ENCODE measurements at regions not wholly inside any gene's neighbourhood (a gene's known extent, or its start where the extent isn't known, plus 50 kb on each side); places are given as distances from the start of the nearest gene placed in this dataset.

DNA sequence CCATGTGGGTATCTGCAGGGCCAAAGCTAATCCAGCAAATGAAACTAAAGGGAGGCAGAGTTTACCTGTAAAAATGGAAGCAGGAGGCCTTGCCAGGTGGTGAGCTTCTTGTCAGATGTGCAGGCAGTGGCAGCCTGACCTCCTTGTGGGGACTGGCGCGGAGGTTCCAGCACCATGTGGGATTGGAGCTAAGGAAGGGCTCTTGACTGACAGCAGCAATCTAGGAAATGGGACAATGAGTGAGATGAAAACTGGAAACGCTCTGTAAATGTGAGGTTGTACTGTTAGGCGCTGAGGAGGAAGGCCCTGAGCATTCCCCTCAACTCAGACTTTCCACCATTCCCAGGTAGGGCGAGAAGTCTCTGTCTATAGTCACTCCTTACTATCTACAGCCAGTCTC lies 81.8 kb upstream of the ARMC2 start:
- TF ChIP-seq, protein P1, sequence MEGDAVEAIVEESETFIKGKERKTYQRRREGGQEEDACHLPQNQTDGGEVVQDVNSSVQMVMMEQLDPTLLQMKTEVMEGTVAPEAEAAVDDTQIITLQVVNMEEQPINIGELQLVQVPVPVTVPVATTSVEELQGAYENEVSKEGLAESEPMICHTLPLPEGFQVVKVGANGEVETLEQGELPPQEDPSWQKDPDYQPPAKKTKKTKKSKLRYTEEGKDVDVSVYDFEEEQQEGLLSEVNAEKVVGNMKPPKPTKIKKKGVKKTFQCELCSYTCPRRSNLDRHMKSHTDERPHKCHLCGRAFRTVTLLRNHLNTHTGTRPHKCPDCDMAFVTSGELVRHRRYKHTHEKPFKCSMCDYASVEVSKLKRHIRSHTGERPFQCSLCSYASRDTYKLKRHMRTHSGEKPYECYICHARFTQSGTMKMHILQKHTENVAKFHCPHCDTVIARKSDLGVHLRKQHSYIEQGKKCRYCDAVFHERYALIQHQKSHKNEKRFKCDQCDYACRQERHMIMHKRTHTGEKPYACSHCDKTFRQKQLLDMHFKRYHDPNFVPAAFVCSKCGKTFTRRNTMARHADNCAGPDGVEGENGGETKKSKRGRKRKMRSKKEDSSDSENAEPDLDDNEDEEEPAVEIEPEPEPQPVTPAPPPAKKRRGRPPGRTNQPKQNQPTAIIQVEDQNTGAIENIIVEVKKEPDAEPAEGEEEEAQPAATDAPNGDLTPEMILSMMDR (conservative IDR thresholded peaks at IDR 0.05; ENCODE audit: low read depth, low read length): no peak
- no peaks in the 10 kb centered on the region for H4K20me1 ChIP-seq (ENCODE audit: insufficient read depth)
- no peak overlapping the region for H3K4me2 ChIP-seq
- no peaks in the 10 kb centered on the region for H3K27me3 ChIP-seq (ENCODE audit: insufficient read depth, low read depth)
- no peak overlapping the region for H3K27ac ChIP-seq
- H3K4me3 ChIP-seq (IDR thresholded peaks at IDR 0.05; ENCODE audit: insufficient read depth, low read depth, low read length): no peak overlapping the region
- H2AFZ ChIP-seq (ENCODE audit: low read depth): no peak overlapping the region
- H3K79me2 ChIP-seq (ENCODE audit: insufficient read depth, low read depth): no peaks in the 10 kb centered on the region
- no peaks in the 10 kb centered on the region for H3K36me3 ChIP-seq (ENCODE audit: insufficient read depth)
- peaks cover 12% of the 10 kb centered on the region for H3K4me1 ChIP-seq (ENCODE audit: low read depth, poor library complexity, severe bottlenecking)
- no peak overlapping the region for H3K9ac ChIP-seq

DNA sequence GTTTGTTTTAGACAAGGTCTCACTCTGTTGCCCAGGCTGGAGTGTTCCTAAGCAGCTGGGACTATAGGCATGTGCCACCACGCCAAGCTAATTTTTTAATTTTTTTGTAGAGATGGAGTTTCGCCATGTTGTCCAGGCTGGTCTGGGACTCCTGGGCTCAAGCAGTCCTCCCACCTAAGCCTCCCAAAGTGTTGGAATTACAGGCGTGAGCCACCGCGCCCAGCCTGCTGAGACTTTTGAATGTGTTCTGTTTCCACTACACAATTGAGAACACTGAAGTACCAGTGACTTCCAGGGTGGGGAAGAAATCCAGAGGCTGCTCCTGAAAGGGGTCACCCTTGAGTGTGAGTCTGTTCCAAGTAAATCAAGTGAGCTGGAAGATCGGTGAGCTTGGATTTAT lies 81.3 kb upstream of the ARMC2 start:
- H3K79me2 ChIP-seq (ENCODE audit: insufficient read depth, low read depth): no peaks in the 10 kb centered on the region
- H3K36me3 ChIP-seq (ENCODE audit: insufficient read depth): no peaks in the 10 kb centered on the region
- TF ChIP-seq, protein P1 (conservative IDR thresholded peaks at IDR 0.05; ENCODE audit: low read depth, low read length): no peak
- no peak overlapping the region for H3K4me2 ChIP-seq
- no peak overlapping the region for H2AFZ ChIP-seq (ENCODE audit: low read depth)
- no peaks in the 10 kb centered on the region for H3K27me3 ChIP-seq (ENCODE audit: insufficient read depth, low read depth)
- H3K27ac ChIP-seq: no peak overlapping the region
- no peak overlapping the region for H3K9ac ChIP-seq
- peaks cover 12% of the 10 kb centered on the region for H3K4me1 ChIP-seq (ENCODE audit: low read depth, poor library complexity, severe bottlenecking)
- H3K4me3 ChIP-seq (IDR thresholded peaks at IDR 0.05; ENCODE audit: insufficient read depth, low read depth, low read length): no peak overlapping the region
- no peaks in the 10 kb centered on the region for H4K20me1 ChIP-seq (ENCODE audit: insufficient read depth)

DNA sequence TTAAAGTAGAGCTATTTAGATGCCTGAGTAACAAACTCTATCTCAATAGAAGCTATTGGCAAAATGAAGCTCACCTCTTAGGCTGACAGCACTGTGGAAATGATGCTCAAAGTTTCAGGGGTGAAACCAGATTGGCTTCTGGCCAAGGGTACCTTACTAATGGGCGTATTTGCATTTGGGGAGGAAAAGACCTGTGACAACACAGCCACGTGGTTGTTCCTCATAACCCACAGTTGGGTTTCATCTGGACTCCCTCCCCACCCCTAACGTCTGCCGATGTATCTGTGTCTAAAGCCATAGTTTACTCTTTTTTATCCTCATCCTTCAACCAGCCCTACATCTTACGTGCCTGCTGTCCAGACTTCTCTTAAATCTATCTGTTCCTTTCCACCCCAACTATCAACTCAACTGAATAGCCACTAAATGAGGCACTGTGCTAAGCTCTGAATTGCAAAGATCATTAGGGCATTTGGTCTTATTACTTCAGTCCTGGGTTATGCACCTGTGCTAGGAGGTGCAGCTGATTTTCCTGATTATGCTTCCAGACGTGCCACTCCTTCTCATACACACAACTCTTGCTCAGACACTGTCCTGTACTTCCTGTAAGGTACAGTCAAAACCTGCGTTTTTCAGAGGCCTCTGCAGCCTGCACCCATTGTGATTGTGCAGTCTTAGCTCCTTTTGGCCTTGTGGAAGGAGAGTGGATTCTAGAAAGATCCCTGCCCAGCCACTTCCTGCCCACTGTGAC lies 80.6 kb upstream of the ARMC2 start:
- no peaks in the 10 kb centered on the region for H3K79me2 ChIP-seq (ENCODE audit: insufficient read depth, low read depth)
- no peak overlapping the region for H3K9ac ChIP-seq
- H3K4me3 ChIP-seq (IDR thresholded peaks at IDR 0.05; ENCODE audit: insufficient read depth, low read depth, low read length): no peak overlapping the region
- H3K4me1 ChIP-seq (ENCODE audit: low read depth, poor library complexity, severe bottlenecking): peaks cover 7% of the 10 kb centered on the region
- H3K27ac ChIP-seq: no peak overlapping the region
- no peaks in the 10 kb centered on the region for H3K36me3 ChIP-seq (ENCODE audit: insufficient read depth)
- H3K27me3 ChIP-seq (ENCODE audit: insufficient read depth, low read depth): no peaks in the 10 kb centered on the region
- no peak overlapping the region for H3K4me2 ChIP-seq
- TF ChIP-seq, protein P1 (conservative IDR thresholded peaks at IDR 0.05; ENCODE audit: low read depth, low read length): no peak
- no peak overlapping the region for H2AFZ ChIP-seq (ENCODE audit: low read depth)
- H4K20me1 ChIP-seq (ENCODE audit: insufficient read depth): no peaks in the 10 kb centered on the region

DNA sequence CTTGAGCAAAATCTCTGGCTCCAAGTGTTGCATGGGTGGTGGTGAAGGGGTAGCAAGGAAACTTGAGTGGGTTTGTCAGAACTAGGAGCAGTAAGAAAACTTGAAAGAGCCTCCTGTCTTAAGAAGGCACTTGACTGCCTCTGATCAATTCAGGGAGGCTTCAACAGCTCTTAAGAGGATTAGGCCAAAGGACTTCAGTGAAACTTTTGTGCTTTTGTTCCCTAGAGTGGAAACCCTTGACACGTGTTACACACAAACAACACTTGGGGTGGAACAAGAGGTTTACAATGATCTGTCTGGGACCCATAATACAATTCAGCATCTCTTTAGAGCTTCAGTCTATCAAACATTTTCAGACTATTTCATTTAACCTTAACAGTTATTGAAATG lies 80.1 kb upstream of the ARMC2 start:
- Histone ChIP-seq H3K79me2 (ENCODE audit: insufficient read depth, low read depth) (no peaks in the 10 kb centered on the region), H3K36me3 (ENCODE audit: insufficient read depth) (no peaks in the 10 kb centered on the region), H4K20me1 (ENCODE audit: insufficient read depth) (no peaks in the 10 kb centered on the region), H3K4me3 (IDR thresholded peaks at IDR 0.05; ENCODE audit: insufficient read depth, low read depth, low read length) (no peak overlapping the region), H3K9ac (no peak overlapping the region), H2AFZ (ENCODE audit: low read depth) (no peak overlapping the region), H3K4me2 (no peak overlapping the region), H3K27ac (no peak overlapping the region), H3K27me3 (ENCODE audit: insufficient read depth, low read depth) (no peaks in the 10 kb centered on the region), H3K4me1 (ENCODE audit: low read depth, poor library complexity, severe bottlenecking) (peaks cover 7% of the 10 kb centered on the region)
- TF ChIP-seq, protein P1 (conservative IDR thresholded peaks at IDR 0.05; ENCODE audit: low read depth, low read length): no peak

Measured in KMS-11 (cell line).